Gastroesophageal sphincter (tissue), 4 donors: ENCODE measurements at regions not wholly inside any gene's neighbourhood (a gene's known extent, or its start where the extent isn't known, plus 50 kb on each side); places are given as distances from the start of the nearest gene placed in this dataset.

Experiments
- ATAC-seq: fragments of 150-250 bp; one replicate; pipeline ENCODE4 v1.9.1; 2016; ENCODE audit warnings: mild to moderate bottlenecking, moderate library complexity
- H3K27ac ChIP-seq, 4 donors: fragments of 200-600 bp; sonication (generic) in 3 of 4; 1 replicate in 3 of 4; 2 replicates in 1 of 4; pipeline ENCODE4 v1.5.1; 2016 to 2019
- H3K27me3 ChIP-seq: fragments of 200-600 bp; sonication (generic); one replicate; pipeline ENCODE4 v1.5.1; 2019
- H3K36me3 ChIP-seq, 2 donors: fragments of 200-600 bp; sonication (generic); one replicate each; pipeline ENCODE4 v1.5.1; 2019; ENCODE audit warnings: control low read depth in 1 of 2
- H3K4me1 ChIP-seq, 3 donors: fragments of 200-600 bp; sonication (generic); 1 replicate in 2 of 3; 2 replicates in 1 of 3; pipeline ENCODE4 v1.5.1; 2016 to 2019; ENCODE audit warnings: control low read depth in 2 of 3
- H3K4me3 ChIP-seq, 2 donors: fragments of 200-600 bp; sonication (generic); one replicate each; pipeline ENCODE4 v1.5.1; 2019; ENCODE audit warnings: mild to moderate bottlenecking in 1 of 2, moderate library complexity in 1 of 2
- H3K9me3 ChIP-seq, 3 donors: fragments of 200-600 bp; sonication (generic); one replicate each; pipeline ENCODE4 v1.5.1; 2017 to 2019; ENCODE audit warnings: control low read depth in 2 of 3
- CTCF ChIP-seq, 4 experiments: fragments of 200-600 bp in 2 of 4; fragments of 450-650 bp in 2 of 4; sonication (generic) in 1 of 4; IDR thresholded peaks; one replicate each; pipeline ENCODE4 v1.5.1; 2017 to 2019; ENCODE audit warnings: antibody characterized with exemption in 4 of 4, mild to moderate bottlenecking in 2 of 4, moderate library complexity in 2 of 4
- EP300 ChIP-seq: sonication (generic); formaldehyde crosslinking; IDR thresholded peaks from one replicate; pipeline ENCODE4 v1.6.1; 2017; ENCODE audit warnings: antibody characterized with exemption, mild to moderate bottlenecking
- POLR2A ChIP-seq, 2 donors: fragments of 450-650 bp; IDR thresholded peaks; one replicate each; pipeline ENCODE4 v1.6.1; 2017; ENCODE audit warnings: antibody characterized with exemption in 2 of 2, mild to moderate bottlenecking in 2 of 2, moderate library complexity in 1 of 2
- POLR2AphosphoS5 ChIP-seq: sonication (generic); formaldehyde crosslinking; IDR thresholded peaks from one replicate; pipeline ENCODE4 v1.6.1; 2017; ENCODE audit warnings: antibody characterized with exemption
- WGBS, 2 donors: methylation state at CpG; one replicate each; pipeline ENCODE4 v1.1.5; 2018; ENCODE audit warnings: low coverage in 1 of 2; 5-methylcytosine and 5-hydroxymethylcytosine counted together

- H3K36me3 ChIP-seq, result no peaks in the 10 kb centered on the region
- H3K4me1 ChIP-seq, result no peaks in the 10 kb centered on the region
- no peak overlapping the region for H3K4me3 ChIP-seq
- H3K27me3 ChIP-seq, result no peaks in the 10 kb centered on the region
- WGBS, 2 donors, result 62 to 79% methylated on average over 8 of the region's 8 CpGs
- H3K9me3 ChIP-seq, result no peaks in the 10 kb centered on the region
- TF ChIP-seq POLR2A (IDR thresholded peaks at IDR 0.05) (no peak), POLR2AphosphoS5 (no peak), CTCF (IDR thresholded peaks at IDR 0.05) (no peak), EP300 (no peak)
- ATAC-seq, result no peak
- H3K27ac ChIP-seq, result no peak overlapping the region
Measured at GRCh38 chr14:22226381-22226780, 362.6 kb downstream of the DAD1 start.

- H3K27ac ChIP-seq, result no peak overlapping the region
- no peak overlapping the region for H3K4me3 ChIP-seq
- TF ChIP-seq EP300 (no peak), POLR2A (IDR thresholded peaks at IDR 0.05) (no peak), CTCF (IDR thresholded peaks at IDR 0.05) (no peak), POLR2AphosphoS5 (no peak)
- no peaks in the 10 kb centered on the region for H3K4me1 ChIP-seq
- H3K36me3 ChIP-seq, result no peaks in the 10 kb centered on the region
- no peaks in the 10 kb centered on the region for H3K9me3 ChIP-seq
- WGBS, 2 donors, result 26 to 37% methylated on average over 4 of the region's 4 CpGs
- ATAC-seq, result no peak
- H3K27me3 ChIP-seq, result no peaks in the 10 kb centered on the region
Measured at GRCh38 chr14:22225516-22226140, 363.4 kb downstream of the DAD1 start.

- H3K27ac ChIP-seq, result no peak overlapping the region
- 31 to 54% methylated on average over 2 to 3 of the region's 3 CpGs for WGBS, 2 donors
- no peaks in the 10 kb centered on the region for H3K36me3 ChIP-seq
- H3K27me3 ChIP-seq, result no peaks in the 10 kb centered on the region
- no peak for ATAC-seq
- no peaks in the 10 kb centered on the region for H3K4me1 ChIP-seq
- H3K9me3 ChIP-seq, result no peaks in the 10 kb centered on the region
- H3K4me3 ChIP-seq, result no peak overlapping the region
- TF ChIP-seq POLR2AphosphoS5 (no peak), CTCF (IDR thresholded peaks at IDR 0.05) (no peak), EP300 (no peak), POLR2A (IDR thresholded peaks at IDR 0.05) (no peak)
Measured at GRCh38 chr14:22221508-22221907, 367.5 kb downstream of the DAD1 start.

- Histone ChIP-seq H3K9me3 (no peaks in the 10 kb centered on the region), H3K36me3 (no peaks in the 10 kb centered on the region), H3K4me1 (no peaks in the 10 kb centered on the region), H3K27ac (no peak overlapping the region), H3K27me3 (no peaks in the 10 kb centered on the region), H3K4me3 (no peak overlapping the region)
- TF ChIP-seq EP300 (no peak), CTCF (IDR thresholded peaks at IDR 0.05) (peak in 1 of 4 experiments; percentile 27)
- no peak for ATAC-seq
- WGBS, 2 donors, result 0 to 10% methylated on average over 1 of the region's 1 CpG
Measured at GRCh38 chr14:22220427-22220826, 368.6 kb downstream of the DAD1 start.

GRCh38 chr14:22218728-22219127 lies 370.3 kb downstream of the DAD1 start:
- Histone ChIP-seq H3K4me1 (no peaks in the 10 kb centered on the region), H3K36me3 (no peaks in the 10 kb centered on the region), H3K27me3 (no peaks in the 10 kb centered on the region), H3K4me3 (no peak overlapping the region), H3K27ac (no peak overlapping the region), H3K9me3 (no peaks in the 10 kb centered on the region)
- no peak for ATAC-seq
- 71 to 95% methylated on average over 2 to 3 of the region's 3 CpGs for WGBS, 2 donors
- TF ChIP-seq EP300, result no peak
- no peak for TF ChIP-seq CTCF (IDR thresholded peaks at IDR 0.05)
- TF ChIP-seq POLR2AphosphoS5, result no peak
- TF ChIP-seq POLR2A (IDR thresholded peaks at IDR 0.05), result no peak
